ENCODE measurements at regions not wholly inside any gene's neighbourhood (a gene's known extent, or its start where the extent isn't known, plus 50 kb on each side); places are given as distances from the start of the nearest gene placed in this dataset.

DNA sequence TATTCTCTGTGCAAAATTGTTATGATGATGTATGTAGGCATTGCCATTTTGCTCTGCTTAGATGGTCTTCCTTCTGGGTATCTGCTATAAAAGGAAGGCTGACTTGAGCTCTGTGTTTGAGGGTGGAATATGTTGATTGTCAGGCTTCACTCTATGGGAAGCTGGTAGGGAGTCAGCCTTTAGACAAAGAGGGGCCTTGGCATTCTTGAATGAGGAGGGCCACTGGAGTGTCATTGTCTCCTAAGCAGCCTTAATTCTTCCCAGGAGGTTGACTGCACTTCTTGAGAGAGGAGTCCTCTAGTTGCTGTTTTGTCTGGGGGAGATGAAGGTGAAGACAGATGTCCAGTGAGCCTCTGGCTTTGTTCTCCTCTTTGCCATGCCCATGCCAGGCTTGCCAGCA, 266.8 kb downstream of the KCNRG start:
- no peak for TF ChIP-seq POLR2A (IDR thresholded peaks at IDR 0.05)
- TF ChIP-seq CTCF (IDR thresholded peaks at IDR 0.05), result no peak
- no peak for TF ChIP-seq EP300 (IDR thresholded peaks at IDR 0.05)

All from ovary (tissue), 3 donors.